ENCODE measurements at regions not wholly inside any gene's neighbourhood (a gene's known extent, or its start where the extent isn't known, plus 50 kb on each side); places are given as distances from the start of the nearest gene placed in this dataset.

GRCh38 chr4:124143632-124144031, 568.9 kb downstream of the ANKRD50 start:
- Mint-ChIP-seq H3K27me3 (ENCODE audit: low read depth) (no peaks in the 10 kb centered on the region), H3K4me3 (no peak overlapping the region), H3K27ac (no peak overlapping the region), H3K4me1 (no peaks in the 10 kb centered on the region), H3K36me3 (peaks cover 5% of the 10 kb centered on the region), H3K9me3 (peaks cover 9% of the 10 kb centered on the region)
- ChIA-PET POLR2A (interaction anchor here (0.6 kb wide), 1 partner anchor 1561 kb away, joined by 3 read pairs; no protein-coding TSS in a partner anchor), CTCF (no interaction called here)
- TF ChIP-seq, protein P1, sequence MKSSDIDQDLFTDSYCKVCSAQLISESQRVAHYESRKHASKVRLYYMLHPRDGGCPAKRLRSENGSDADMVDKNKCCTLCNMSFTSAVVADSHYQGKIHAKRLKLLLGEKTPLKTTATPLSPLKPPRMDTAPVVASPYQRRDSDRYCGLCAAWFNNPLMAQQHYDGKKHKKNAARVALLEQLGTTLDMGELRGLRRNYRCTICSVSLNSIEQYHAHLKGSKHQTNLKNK (CRISPR knock-in tag; IDR thresholded peaks at IDR 0.05): no peak
- TF ChIP-seq ZNF396 (CRISPR knock-in tag; IDR thresholded peaks at IDR 0.05; ENCODE audit: borderline replicate concordance) (no peak), CBFB (CRISPR knock-in tag; IDR thresholded peaks at IDR 0.05; ENCODE audit: low read depth) (no peak), NFYB (CRISPR knock-in tag; conservative IDR thresholded peaks at IDR 0.05; ENCODE audit: low read depth) (no peak), ZNF425 (CRISPR knock-in tag; conservative IDR thresholded peaks at IDR 0.05) (no peak), FOXP1 (CRISPR knock-in tag; IDR thresholded peaks at IDR 0.05; ENCODE audit: borderline replicate concordance) (no peak), ATF6 (CRISPR knock-in tag; IDR thresholded peaks at IDR 0.05) (no peak), RELA (CRISPR knock-in tag; IDR thresholded peaks at IDR 0.05; ENCODE audit: borderline replicate concordance) (no peak), SOX15 (CRISPR knock-in tag; IDR thresholded peaks at IDR 0.05) (no peak), TEAD1 (CRISPR knock-in tag; IDR thresholded peaks at IDR 0.05) (no peak), SMAD4 (CRISPR knock-in tag; IDR thresholded peaks at IDR 0.05) (no peak), ZNF138 (CRISPR knock-in tag; conservative IDR thresholded peaks at IDR 0.05) (no peak), GTF2I (CRISPR knock-in tag; conservative IDR thresholded peaks at IDR 0.05) (no peak), TCF7 (CRISPR knock-in tag; IDR thresholded peaks at IDR 0.05; ENCODE audit: low read depth) (no peak), NR2C2 (CRISPR knock-in tag; IDR thresholded peaks at IDR 0.05) (no peak), NFE2L1 (CRISPR knock-in tag; IDR thresholded peaks at IDR 0.05) (no peak)
- TF ChIP-seq, protein P2, sequence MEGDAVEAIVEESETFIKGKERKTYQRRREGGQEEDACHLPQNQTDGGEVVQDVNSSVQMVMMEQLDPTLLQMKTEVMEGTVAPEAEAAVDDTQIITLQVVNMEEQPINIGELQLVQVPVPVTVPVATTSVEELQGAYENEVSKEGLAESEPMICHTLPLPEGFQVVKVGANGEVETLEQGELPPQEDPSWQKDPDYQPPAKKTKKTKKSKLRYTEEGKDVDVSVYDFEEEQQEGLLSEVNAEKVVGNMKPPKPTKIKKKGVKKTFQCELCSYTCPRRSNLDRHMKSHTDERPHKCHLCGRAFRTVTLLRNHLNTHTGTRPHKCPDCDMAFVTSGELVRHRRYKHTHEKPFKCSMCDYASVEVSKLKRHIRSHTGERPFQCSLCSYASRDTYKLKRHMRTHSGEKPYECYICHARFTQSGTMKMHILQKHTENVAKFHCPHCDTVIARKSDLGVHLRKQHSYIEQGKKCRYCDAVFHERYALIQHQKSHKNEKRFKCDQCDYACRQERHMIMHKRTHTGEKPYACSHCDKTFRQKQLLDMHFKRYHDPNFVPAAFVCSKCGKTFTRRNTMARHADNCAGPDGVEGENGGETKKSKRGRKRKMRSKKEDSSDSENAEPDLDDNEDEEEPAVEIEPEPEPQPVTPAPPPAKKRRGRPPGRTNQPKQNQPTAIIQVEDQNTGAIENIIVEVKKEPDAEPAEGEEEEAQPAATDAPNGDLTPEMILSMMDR (IDR thresholded peaks at IDR 0.05): no peak
- TF ChIP-seq, protein P3, sequence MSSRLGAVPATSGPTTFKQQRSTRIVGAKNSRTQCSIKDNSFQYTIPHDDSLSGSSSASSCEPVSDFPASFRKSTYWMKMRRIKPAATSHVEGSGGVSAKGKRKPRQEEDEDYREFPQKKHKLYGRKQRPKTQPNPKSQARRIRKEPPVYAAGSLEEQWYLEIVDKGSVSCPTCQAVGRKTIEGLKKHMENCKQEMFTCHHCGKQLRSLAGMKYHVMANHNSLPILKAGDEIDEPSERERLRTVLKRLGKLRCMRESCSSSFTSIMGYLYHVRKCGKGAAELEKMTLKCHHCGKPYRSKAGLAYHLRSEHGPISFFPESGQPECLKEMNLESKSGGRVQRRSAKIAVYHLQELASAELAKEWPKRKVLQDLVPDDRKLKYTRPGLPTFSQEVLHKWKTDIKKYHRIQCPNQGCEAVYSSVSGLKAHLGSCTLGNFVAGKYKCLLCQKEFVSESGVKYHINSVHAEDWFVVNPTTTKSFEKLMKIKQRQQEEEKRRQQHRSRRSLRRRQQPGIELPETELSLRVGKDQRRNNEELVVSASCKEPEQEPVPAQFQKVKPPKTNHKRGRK (CRISPR knock-in tag; IDR thresholded peaks at IDR 0.05; ENCODE audit: borderline replicate concordance): no peak
- TF ChIP-seq, protein P4, sequence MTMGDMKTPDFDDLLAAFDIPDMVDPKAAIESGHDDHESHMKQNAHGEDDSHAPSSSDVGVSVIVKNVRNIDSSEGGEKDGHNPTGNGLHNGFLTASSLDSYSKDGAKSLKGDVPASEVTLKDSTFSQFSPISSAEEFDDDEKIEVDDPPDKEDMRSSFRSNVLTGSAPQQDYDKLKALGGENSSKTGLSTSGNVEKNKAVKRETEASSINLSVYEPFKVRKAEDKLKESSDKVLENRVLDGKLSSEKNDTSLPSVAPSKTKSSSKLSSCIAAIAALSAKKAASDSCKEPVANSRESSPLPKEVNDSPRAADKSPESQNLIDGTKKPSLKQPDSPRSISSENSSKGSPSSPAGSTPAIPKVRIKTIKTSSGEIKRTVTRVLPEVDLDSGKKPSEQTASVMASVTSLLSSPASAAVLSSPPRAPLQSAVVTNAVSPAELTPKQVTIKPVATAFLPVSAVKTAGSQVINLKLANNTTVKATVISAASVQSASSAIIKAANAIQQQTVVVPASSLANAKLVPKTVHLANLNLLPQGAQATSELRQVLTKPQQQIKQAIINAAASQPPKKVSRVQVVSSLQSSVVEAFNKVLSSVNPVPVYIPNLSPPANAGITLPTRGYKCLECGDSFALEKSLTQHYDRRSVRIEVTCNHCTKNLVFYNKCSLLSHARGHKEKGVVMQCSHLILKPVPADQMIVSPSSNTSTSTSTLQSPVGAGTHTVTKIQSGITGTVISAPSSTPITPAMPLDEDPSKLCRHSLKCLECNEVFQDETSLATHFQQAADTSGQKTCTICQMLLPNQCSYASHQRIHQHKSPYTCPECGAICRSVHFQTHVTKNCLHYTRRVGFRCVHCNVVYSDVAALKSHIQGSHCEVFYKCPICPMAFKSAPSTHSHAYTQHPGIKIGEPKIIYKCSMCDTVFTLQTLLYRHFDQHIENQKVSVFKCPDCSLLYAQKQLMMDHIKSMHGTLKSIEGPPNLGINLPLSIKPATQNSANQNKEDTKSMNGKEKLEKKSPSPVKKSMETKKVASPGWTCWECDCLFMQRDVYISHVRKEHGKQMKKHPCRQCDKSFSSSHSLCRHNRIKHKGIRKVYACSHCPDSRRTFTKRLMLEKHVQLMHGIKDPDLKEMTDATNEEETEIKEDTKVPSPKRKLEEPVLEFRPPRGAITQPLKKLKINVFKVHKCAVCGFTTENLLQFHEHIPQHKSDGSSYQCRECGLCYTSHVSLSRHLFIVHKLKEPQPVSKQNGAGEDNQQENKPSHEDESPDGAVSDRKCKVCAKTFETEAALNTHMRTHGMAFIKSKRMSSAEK (CRISPR knock-in tag; IDR thresholded peaks at IDR 0.05; ENCODE audit: borderline replicate concordance): no peak
- TF ChIP-seq, protein P5, sequence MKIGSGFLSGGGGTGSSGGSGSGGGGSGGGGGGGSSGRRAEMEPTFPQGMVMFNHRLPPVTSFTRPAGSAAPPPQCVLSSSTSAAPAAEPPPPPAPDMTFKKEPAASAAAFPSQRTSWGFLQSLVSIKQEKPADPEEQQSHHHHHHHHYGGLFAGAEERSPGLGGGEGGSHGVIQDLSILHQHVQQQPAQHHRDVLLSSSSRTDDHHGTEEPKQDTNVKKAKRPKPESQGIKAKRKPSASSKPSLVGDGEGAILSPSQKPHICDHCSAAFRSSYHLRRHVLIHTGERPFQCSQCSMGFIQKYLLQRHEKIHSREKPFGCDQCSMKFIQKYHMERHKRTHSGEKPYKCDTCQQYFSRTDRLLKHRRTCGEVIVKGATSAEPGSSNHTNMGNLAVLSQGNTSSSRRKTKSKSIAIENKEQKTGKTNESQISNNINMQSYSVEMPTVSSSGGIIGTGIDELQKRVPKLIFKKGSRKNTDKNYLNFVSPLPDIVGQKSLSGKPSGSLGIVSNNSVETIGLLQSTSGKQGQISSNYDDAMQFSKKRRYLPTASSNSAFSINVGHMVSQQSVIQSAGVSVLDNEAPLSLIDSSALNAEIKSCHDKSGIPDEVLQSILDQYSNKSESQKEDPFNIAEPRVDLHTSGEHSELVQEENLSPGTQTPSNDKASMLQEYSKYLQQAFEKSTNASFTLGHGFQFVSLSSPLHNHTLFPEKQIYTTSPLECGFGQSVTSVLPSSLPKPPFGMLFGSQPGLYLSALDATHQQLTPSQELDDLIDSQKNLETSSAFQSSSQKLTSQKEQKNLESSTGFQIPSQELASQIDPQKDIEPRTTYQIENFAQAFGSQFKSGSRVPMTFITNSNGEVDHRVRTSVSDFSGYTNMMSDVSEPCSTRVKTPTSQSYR (CRISPR knock-in tag; IDR thresholded peaks at IDR 0.05): no peak
- ATAC-seq (no peak), DNase-seq (ENCODE audit: low spot score) (no peak)

Data from WTC11 (cell line).